NCI-H2171 treated with DMSO at 0.1 percent for 48 hours (cell line): ENCODE measurements at regions not wholly inside any gene's neighbourhood (a gene's known extent, or its start where the extent isn't known, plus 50 kb on each side); places are given as distances from the start of the nearest gene placed in this dataset.

ENCODE experiments used
- DNase-seq: peaks from one replicate; lab custom pipeline; 2025; lab: John Stamatoyannopoulos, UW

DNA sequence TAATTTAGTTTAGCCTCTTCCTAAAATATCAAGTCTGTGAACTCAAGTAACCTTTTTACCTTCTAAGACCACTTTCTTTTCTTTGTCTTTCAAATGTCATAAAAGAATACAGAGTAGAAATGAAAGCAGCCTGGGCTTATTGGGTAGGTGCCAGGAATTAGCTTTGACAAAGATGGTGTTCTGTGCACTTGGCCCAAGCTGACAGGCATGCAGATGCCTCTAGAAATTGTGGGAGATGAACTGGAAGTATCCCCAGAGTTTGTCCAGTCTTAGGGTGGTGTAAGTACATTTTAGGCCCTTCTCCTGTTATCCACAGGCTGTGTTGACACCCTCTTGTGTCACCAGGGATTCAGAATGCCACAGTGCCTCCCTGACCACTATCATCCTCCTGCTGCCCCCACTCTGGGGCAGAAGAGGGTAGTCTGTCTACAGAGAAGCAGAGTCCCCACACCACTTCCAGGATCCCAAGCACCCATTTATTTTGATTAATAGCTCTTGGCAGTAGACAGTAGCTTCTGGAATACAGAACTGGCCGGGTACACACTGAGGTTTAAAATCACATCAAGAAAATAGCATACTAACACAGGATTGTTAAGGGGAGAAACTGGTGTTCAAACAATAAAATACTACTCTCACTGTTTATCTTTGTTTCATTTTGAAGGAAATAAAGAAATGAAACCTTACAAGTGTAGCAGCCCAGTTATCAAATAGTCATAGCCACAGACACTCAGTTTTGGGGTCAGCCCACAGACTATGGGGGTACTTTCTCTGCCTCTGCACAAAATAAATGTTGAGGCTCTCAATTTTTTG is 343.2 kb downstream of the KCNRG start:
- DNase-seq: peak; percentile 23

DNA sequence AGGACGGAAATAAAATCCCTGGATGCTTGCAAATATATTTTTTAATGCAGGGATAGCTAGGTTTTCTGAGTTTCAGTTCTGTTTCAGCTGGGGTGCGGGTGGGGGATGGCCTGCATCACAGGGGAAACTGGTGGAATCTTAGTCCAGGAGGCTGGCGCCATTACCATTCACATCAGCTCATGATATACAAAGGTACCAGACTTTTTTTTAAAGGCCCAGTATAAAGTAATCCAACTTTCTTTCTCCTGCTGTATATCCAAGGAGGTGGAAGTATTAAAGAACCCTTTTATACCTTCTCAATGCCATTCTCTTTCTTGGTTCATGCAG is 343.8 kb downstream of the KCNRG start:
- DNase-seq: no peak

DNA sequence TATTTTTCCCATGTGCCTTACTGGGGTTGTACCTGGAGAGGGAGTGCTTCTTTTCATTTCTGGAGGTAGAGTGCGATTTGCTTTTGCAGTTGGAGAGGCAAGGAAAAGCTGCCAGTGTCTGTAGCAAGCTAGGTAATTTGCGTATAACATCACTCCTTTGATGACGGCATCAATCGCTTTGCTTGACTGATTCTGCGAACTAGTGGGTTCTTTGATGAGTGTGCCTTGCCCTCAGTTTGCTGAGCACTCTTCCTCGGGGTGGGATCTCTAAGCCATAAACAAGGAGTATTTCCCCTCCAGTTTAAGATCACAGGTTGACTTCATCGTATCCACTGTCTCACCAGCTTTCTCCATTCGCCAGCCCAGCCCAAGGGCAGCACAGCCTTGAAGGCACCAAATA is 344.5 kb downstream of the KCNRG start:
- no peak for DNase-seq

DNA sequence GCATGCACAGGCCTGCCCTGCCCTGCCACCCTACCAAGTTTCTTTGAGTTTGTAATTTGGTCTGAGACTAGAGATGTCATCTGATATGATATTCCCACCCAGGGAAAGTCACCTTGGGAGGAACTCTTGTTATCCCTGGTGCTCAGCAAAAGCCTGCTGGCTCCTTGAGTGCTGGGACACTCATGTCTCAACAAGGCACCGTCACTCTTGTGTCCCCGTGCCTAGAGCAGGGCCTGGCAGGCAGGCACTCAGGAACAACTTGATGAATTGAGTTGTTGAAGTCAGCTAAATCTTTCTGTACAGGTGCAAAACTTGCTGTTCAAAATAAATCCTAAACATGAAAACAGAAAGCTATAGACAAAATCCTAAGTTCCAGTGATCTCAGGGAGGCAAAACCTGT is 345.4 kb downstream of the KCNRG start:
- no peak for DNase-seq

DNA sequence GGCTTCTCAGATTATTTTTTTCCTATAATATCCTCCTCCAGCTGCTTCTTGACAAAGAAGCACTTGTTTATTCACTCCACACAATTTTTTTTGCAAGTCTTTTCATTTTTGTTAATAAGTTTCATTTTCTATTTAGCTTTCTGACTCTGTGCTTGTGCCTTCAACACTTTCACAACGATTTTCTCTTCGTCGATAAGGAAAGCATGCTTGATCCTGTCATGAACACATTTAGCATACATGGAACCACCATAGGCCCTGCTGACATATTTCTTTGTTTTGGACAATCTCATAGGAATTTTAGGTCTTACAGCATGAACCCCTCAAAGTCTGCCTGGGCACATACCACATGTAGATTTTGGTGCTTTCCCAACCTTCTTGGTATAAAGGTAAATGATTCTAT is 346.0 kb downstream of the KCNRG start:
- DNase-seq: no peak

DNA sequence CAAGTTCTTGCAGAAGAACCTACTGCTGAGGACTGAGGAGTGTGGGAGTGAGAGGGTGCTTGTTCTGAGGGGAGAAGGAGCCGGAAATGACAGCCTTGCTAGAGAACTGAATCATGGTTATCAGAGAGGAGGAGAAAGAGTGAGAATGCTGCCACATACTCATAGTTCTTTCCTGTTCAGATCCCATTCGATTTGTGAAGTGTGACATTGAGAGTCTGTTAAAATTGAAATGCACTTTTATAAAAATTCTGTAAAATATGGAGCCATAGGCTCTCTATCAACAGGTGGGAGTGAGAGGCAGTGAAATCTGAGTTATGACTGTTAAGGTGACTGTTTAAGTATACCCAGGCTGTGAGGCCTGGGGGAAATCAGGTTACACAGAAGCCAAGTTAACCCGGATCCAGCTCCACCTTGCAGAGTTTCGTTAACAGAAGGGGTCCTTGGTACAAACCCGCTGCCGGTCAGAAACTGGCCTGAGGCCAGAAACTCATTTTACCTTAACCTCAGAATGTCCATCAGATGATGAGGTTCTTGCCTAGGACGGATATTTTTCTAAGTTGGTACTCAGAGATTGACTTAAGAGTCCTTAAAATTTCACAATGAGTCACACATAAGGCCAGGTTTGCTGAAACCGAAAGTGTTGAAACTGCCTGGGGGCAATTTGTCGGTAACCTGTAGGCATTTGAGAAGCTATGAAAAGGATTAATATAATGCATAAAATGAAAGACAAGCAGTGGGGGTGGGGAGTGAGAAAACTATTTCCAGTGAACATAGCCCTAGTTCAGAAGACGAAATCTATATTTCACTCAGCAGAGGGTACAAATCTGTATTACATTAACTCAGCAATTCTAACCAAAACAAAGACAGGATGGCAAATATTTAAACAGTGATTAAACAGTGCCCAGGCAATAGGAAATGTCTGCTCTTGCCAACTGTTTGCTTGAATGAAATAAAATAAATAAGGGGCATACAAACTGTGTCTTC is 350.5 kb downstream of the KCNRG start:
- DNase-seq: no peak

DNA sequence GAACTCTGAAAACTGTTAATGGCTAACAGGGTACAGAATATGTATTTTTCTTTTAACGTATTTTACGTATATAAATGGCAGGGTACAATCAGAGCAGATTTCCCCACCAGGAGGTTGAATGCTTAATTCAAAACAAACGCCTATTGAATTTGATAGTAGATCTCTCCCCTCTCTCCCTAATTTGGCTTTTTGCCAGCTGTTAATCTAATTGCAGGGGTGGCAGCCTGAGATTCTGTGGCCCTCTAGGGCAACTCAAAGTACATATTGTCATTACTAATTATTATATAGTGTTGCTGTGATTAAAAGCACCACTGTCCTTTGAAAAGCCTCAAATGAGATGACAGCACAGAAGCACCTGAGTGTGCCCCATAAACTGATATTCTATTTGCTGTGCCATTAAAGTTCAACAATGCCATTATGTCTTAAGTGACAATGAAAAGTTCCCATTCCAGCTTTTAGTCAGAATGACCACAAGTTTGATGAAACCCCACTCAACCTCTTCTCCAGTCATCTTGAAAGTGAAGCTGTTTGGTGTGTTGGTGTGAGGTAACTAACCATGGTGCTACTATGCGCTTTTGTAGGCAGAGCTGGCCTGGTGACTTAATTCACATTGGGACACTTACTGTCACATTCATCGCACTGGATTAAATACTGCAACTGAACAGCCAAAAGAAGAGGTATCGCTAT is 351.4 kb downstream of the KCNRG start:
- DNase-seq: peak; percentile 17

DNA sequence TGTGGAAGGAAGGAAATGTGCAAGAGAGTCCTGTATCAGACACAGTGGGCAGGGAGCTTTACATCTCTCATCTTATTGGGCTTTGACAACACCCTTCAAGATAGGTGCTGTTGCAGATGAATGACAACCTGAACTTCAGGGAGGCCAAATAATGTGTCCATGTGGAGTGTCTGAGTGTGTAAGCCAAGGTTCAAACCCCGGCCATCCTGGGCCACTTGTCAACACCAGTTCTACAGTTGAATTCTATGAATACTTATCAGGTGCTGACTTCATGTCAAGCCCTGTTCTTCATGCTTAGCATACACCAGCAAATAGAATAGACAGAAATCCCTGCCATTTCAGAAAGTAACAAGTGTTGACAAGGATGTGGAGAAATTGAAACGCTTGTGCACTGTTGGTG is 354.4 kb downstream of the KCNRG start:
- no peak for DNase-seq

DNA sequence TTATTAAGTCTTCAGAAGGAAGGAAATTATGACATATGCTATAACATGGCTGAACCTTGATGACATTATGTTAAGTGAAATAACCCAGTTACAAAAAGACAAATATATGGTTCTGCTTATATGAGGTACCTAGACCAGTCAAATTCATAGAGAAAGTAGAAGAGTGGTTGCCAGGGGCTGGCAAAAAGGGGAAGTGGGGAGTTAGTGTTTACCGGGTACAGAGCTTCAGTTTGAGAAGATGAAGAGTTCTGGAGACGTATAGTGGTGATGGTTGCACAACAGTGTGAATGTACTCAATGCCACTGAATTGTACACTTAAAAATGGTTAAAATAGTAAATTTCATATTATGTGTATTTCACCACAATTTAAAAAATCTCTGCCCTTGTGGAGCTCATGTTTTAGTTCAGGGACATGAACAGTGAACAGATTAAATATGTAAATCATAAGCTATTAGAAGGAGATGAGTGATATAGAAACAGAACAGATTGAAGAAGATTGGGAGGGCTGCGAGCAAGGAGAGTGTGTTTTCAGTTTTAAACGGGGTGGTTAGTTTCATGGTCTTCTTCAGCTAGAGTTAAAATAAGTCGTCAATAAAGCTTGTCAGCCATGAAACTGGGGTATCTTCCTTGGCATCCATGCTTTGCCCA is 355.2 kb downstream of the KCNRG start:
- DNase-seq: no peak

DNA sequence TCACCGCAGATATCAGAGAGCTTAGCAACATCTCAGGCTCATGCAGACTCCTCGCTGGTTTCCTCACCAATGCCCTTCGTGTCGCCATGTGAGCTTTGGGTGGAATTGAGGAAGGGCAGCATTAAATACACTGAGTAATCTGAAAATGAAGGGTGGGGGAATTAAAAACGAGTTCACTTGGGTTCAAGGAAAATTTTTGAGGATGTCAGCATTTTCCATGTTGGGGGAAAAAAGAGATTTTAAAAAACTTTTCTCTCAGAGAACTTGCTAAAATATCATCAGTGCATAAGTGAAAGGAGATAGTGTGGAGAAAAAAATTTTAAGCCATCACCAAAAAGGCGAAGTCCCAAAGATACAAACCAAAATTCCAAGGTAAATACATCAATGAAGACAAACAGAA is 359.3 kb downstream of the KCNRG start:
- DNase-seq: no peak

DNA sequence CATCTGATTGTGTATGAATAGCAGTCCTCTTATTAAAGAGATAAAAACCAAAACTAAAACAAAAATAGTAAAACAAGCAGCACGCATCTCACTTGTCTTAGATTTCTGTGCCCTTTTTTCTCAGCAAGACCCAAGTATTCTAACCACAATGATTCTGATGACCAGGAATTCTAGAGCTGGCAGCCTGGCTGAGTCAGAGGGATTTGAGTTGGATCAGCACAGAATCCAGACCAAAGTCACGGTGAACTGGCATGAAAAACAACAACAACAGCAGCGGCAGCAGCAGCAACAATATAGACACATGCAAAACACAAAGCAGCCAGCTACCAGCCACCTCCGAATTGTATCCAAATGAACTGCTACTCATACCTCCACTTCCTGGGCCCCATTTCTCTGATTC is 360.5 kb downstream of the KCNRG start:
- DNase-seq: no peak

DNA sequence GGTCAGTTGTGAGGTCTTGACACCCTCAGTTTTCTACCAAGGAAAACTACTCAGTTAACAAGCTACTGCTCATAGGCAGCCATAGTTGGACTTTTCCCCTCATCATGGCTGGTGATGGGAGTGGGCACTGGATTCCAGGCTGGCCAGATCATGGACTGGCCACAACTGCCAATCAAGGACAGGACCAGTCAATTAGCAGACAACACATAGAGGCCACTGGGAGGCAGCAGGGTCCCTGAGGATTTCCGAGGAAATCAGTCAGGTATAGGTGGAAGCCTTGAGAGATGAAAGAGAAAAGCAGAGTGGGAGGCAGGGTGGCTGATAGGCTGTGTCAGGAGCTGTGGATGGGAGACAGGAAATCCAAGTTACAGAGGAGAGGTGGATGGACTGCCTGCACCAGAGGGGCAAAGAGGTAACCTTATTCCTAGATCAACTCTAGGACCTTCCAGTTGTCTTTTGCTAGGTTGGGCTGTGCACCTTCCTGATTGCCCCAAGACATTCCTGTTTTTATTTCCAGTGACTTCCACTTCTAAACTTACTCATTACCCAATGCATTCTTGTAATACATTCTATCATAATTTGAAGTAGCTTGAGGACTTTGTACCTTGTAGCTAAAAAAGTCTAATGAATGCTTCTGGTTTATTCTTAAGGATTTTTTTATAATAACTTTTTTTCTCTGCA is 361.8 kb downstream of the KCNRG start:
- no peak for DNase-seq

DNA sequence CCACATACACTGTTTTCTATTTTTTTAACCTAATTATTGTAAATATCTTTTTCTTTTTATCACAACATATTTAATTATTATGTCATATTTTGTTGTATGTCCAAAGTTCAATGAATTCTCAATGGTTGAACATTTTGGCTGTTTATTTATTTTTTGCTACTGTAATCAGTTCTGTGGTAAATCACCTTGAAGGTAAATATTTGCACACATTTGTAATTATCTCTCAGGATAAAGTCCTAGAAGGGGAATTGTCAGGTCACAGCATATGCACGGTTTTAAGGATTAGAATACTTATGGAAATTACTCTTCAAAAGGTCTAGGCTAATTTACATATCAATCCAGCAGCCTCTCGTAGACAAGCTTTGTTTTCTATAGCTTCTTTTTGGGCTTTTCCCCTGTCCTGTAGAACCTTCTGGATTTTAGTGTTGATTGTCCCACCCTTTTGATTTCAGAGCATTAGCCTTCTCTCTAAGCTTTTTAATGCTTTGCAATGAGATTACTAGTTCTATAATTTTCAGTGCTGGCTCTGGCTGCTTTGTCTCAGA is 362.6 kb downstream of the KCNRG start:
- no peak for DNase-seq

DNA sequence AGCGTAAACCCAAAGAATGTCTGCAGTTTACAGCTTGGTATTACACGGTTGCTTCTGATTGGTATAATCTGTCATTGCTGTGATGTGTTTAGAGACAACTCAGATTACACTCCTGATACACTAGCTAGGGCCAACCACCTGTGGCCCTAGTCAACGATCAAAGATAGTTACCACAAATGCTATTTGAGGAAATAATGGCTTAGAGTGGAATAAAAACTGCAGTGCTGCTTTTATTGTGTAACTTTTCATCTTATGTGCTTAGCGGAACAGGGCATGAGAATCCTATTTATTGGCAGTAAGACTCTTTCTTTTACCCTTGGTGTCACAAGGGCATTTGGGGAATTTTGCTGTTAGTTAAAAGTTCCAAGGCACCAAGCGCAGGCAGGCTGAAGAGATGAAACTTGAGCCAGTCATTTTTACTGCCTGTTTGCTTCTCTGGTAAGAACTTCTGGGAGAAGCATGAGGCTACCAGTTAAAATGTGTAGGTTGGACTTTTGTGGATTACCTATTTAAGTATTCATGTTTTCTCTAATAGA is 363.3 kb downstream of the KCNRG start:
- peak; percentile 27 for DNase-seq

DNA sequence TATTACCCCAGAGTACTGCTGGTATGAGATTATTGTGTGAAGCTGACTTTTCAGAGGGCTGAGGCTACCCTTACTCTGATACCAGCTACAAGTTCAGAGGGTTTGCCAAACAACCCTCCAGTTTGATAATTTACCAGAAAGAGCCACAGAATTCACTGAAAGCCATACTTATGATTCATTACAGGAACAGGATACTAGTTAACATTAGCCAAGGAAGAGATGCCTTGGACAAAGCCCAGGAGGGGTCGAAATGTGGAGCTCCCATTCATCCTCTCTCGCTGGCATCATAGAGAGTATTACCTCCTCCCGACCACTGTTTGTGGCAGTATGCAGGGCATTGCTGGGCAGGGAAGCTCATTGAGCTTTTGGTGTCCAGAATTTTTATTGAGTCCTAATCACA is 364.3 kb downstream of the KCNRG start:
- DNase-seq: no peak

DNA sequence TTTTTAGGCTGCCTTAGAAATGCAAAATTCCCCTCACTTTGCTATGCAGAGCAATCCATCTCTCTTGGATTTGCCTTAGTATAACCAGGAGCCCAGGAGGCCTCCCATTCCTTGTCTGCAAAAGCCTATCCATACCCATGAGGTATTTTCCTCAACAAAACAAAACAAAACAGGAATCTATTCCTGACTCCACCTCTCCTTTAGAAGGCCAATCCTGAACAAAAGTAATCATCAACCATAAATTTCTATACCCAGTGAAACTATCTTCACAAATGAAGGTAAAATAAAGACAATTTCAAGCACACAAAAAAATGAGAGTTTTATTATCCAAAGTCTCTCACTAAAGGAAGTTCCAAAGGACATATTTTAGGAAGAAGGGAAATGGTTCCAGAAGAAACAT is 365.7 kb downstream of the KCNRG start:
- no peak for DNase-seq

DNA sequence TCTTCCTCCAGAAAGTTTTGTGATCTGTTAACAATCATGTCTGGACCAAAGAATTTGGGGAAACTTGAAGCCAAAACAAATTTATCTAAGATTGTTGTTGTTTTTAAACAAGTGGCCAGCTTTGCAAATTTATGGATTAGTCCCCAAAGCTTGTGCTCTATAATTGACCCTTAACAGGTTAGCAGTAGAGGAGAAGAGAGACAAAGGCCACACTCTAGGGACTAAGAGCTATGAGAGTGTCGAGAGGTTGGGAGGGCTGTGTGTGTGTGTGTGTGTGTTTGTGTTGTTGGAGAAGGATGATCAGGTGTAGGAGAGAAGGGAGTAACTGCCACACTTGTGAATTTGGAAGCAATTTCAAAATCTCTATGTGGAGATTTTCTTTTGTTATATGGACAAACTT is 367.3 kb downstream of the KCNRG start:
- DNase-seq: no peak

DNA sequence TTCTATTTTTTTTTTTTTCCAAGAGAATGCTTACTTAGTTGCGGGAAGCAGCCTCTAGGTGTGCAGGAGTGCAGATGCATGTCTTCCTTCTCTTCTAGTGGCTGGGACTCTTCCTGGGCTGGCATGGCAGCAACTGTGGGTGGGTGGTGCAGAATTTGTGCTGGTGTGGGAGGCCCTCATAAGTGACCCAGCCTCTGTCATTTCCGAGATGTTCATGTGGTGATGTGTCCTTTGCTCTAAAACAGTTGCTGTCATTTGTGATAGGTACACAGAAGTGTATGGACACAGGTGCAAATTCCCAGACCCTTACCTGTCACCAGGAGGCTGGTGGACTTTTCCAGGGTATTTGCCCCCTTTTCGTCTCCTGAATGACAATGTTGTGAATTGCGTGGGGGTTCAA is 367.7 kb downstream of the KCNRG start:
- no peak for DNase-seq

DNA sequence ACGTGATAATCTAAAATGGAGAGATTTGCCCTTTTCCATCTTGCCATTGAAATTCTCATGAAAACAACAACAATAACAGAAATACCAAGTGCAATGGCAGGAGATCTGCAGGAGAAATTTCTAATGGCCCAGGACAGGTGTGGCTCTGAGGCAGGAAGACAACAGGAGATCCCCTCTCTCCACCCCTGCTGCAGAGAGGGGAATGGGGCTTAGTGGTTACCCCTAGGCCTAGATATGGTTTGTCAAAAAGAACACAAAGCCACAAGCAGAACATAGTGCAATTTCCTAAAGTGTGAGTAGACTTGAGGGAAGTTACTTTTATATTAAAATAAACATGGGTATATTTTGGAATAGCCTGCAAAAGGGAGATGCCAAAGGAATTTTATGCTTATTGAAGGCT is 369.5 kb downstream of the KCNRG start:
- no peak for DNase-seq

DNA sequence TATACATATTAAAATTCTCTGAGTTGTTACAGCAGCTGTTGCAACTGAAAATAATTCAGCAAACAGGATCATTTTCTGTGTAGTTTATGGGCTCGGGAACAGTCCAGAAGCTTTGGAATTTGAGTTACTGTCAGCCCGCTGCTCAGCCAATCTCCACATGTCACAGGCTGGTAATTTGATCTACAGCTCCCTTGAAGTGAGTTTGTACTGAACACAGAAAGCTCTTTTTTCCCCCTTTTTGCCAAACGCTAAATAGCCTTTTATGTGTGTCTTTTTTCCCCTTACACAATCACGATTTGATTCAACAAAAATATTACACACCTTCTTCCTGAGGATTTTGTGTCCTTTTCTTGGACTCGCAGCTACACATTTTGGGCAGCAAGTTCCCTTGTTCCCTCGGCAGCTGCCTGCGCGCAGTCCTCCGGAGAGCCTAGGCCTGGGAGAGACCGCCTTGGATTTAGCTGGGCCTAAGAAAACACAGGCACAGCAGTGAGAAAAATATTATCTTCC is 371.4 kb downstream of the KCNRG start:
- peak; percentile 82 for DNase-seq

DNA sequence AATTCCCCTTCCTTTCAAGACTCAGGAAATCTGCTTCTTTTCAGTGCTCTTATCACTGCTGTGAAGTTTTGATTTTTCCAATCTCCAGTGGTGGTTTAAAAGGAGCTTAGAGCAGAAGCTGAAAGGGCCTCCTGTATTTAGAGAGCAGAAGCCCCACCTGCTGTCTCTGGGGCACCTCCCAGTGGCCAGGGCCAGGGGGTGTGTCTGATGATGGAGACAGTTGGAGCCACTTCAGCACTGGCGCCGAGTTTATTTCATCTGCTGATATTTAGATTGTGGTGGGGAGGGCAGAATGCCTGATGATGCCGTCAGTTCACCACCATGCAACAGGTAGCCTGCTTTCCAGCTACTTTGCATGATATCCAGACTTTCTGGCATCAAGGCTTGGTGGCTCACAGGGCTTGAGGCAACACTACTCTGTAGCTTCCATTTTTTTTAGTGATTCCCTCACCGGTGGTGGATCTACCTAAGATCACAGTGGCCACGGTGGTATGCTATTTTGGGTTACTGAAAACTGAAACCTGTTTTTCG is 371.9 kb downstream of the KCNRG start:
- DNase-seq: peak; percentile 76
